ENCODE measurements at regions not wholly inside any gene's neighbourhood (a gene's known extent, or its start where the extent isn't known, plus 50 kb on each side); places are given as distances from the start of the nearest gene placed in this dataset.
A peak's percentile ranks its signal among the peaks of the same experiment; 100 is the strongest.

DNA sequence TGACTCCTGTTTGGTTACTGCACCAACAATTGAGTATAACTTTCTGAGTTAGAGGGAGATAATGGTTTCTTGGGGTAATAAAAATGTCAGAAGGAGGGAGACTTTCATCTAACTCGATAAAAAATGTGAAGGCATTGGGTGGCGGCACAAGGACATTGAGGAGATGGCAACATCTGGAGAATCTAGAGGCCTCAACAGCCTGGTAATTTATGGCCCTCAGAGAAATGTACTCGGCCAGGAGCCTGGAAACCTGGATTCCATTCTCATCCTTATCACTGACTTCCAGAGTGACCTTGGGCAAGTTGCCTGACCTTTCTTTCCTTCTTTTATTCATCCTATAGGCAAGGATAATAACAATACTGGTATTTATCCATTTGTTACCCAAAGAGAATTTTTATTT is 173.5 kb upstream of the MEX3C start:
- ATAC-seq (no peak), DNase-seq (no peak)
- Histone ChIP-seq H3K4me3 (no peak overlapping the region), H3K27ac (no peak overlapping the region), H3K27me3 (ENCODE audit: low read depth) (no peaks in the 10 kb centered on the region), H3K9me3 (peaks cover 4% of the 10 kb centered on the region), H3K36me3 (no peaks in the 10 kb centered on the region), H3K4me1 (no peaks in the 10 kb centered on the region)
- TF ChIP-seq, protein P1, sequence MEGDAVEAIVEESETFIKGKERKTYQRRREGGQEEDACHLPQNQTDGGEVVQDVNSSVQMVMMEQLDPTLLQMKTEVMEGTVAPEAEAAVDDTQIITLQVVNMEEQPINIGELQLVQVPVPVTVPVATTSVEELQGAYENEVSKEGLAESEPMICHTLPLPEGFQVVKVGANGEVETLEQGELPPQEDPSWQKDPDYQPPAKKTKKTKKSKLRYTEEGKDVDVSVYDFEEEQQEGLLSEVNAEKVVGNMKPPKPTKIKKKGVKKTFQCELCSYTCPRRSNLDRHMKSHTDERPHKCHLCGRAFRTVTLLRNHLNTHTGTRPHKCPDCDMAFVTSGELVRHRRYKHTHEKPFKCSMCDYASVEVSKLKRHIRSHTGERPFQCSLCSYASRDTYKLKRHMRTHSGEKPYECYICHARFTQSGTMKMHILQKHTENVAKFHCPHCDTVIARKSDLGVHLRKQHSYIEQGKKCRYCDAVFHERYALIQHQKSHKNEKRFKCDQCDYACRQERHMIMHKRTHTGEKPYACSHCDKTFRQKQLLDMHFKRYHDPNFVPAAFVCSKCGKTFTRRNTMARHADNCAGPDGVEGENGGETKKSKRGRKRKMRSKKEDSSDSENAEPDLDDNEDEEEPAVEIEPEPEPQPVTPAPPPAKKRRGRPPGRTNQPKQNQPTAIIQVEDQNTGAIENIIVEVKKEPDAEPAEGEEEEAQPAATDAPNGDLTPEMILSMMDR (IDR thresholded peaks at IDR 0.05) = no peak
- intact Hi-C loops (cut with DNase I) = no loop called here

DNA sequence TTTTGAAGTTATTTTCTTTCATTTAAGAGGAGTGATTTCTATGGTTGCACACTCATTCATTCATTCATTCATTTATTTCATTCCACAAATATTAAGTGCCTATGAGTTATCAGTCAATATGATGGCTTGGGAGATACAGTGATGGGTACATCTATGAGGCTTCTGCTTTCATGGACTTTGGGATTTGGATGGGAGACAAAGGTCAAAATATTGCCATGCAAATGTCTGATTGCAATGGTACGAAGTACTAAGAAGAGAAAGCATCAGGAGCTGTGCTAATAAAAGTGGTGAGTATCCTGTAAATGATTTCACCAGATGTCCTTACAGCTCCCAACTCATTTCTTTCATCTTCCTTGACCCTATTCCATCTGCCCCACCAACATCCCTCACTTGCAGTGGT is 174.4 kb upstream of the MEX3C start:
- intact Hi-C loops (cut with DNase I) = no loop called here
- H3K4me3 ChIP-seq = no peak overlapping the region
- H3K4me1 ChIP-seq = no peaks in the 10 kb centered on the region
- TF ChIP-seq, protein P1 (IDR thresholded peaks at IDR 0.05) = no peak
- H3K9me3 ChIP-seq = peaks cover 4% of the 10 kb centered on the region
- H3K36me3 ChIP-seq = no peaks in the 10 kb centered on the region
- no peaks in the 10 kb centered on the region for H3K27me3 ChIP-seq (ENCODE audit: low read depth)
- H3K27ac ChIP-seq = no peak overlapping the region
- ATAC-seq (no peak), DNase-seq (no peak)

DNA sequence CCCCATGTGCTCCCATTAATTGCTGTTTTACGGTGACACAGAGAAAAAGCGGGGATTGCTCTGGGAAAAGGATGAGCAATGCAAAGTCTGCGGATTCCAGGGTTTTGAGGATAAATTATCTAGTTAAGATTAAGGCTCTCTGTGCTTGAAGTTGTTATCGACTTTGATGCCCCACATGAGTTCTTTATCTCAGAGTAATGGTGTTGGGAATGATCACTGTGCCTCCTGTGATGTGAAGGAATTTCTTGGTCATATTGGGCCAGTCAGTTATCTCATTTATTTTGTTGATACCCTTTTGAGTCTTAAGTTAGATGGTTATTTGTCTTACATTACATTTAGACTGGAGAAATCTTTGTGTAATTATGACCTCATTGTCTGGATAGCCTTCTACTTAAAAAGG is 184.6 kb upstream of the MEX3C start:
- no peak overlapping the region for H3K27ac ChIP-seq
- no peaks in the 10 kb centered on the region for H3K27me3 ChIP-seq (ENCODE audit: low read depth)
- no peak for DNase-seq
- H3K36me3 ChIP-seq = no peaks in the 10 kb centered on the region
- H3K4me3 ChIP-seq = no peak overlapping the region
- TF ChIP-seq, protein P1 (IDR thresholded peaks at IDR 0.05) = no peak
- no peaks in the 10 kb centered on the region for H3K9me3 ChIP-seq
- no peak for ATAC-seq
- no peaks in the 10 kb centered on the region for H3K4me1 ChIP-seq
- intact Hi-C loops (cut with DNase I) = no loop called here

DNA sequence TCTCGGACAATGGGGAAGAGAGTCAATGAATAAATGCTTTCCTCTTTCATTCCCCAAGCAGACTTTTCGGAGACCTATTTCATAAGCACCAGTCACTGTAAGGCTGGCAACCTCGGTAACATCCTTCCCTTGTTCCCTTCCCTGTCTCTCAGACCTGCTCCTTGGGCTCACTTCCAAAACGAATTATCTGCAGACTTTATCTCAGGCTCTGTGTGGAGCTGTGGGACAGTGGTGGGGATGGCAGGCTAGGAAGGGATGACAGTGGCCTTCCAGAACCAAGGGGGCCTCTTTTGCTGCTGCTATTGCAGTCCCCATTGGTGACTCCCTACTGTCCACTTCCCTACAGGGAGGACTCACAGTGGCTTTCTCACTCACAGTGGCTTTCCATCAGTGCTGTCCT is 185.6 kb upstream of the MEX3C start:
- DNase-seq = no peak
- Histone ChIP-seq H3K9me3 (no peaks in the 10 kb centered on the region), H3K27me3 (ENCODE audit: low read depth) (no peaks in the 10 kb centered on the region), H3K27ac (no peak overlapping the region), H3K4me3 (no peak overlapping the region), H3K36me3 (no peaks in the 10 kb centered on the region), H3K4me1 (no peaks in the 10 kb centered on the region)
- TF ChIP-seq, protein P1 (IDR thresholded peaks at IDR 0.05) = no peak
- peak in 1 of 2 donors; percentile 34 for ATAC-seq
- intact Hi-C loops (cut with DNase I) = no loop called here

DNA sequence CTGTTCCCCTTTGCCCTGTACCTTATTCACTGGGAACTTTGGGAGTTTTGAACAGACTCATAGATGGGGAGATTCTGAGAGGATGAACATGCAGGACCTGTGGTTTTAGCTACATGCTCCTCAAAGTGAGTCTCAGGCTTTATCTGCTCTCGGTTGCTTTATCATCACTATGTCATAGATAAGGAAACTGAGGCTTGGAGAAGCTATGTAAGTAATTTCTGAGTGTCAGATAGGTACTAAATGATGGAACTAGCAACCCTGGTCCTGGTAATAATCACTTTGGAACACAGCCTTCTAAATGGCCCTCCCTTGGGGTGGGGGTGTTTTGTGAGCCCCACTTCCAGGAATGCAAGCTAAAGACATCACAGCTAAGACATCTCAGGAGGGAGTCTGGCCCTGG is 186.2 kb upstream of the MEX3C start:
- ATAC-seq (no peak), DNase-seq (no peak)
- no peak overlapping the region for H3K4me3 ChIP-seq
- no peaks in the 10 kb centered on the region for H3K4me1 ChIP-seq
- intact Hi-C loops (cut with DNase I) = no loop called here
- TF ChIP-seq, protein P1 (IDR thresholded peaks at IDR 0.05) = no peak
- no peaks in the 10 kb centered on the region for H3K9me3 ChIP-seq
- no peaks in the 10 kb centered on the region for H3K36me3 ChIP-seq
- H3K27ac ChIP-seq = no peak overlapping the region
- H3K27me3 ChIP-seq (ENCODE audit: low read depth) = no peaks in the 10 kb centered on the region

DNA sequence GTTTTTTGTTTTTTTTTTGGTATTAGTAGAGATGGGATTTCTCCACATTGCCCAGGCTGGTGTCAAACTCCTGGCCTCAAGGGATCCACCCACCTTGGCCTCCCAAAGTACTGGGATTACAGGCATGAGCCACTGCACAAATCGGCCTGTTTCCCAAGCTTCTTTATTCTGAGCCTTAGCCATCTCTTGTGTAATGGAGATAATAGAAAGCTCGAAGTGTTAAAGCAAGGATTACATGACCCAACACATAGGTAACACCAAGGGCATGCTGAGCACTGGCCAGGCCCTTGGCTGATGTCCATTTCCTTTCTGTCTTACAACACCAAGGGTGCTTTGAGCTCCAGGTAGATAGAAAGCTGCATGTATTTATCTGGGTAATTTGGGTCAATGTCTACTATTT is 187.8 kb upstream of the MEX3C start:
- DNase-seq (no peak), ATAC-seq (no peak)
- no peak overlapping the region for H3K27ac ChIP-seq
- no peaks in the 10 kb centered on the region for H3K36me3 ChIP-seq
- TF ChIP-seq, protein P1 (IDR thresholded peaks at IDR 0.05) = no peak
- H3K4me1 ChIP-seq = no peaks in the 10 kb centered on the region
- H3K9me3 ChIP-seq = no peaks in the 10 kb centered on the region
- H3K27me3 ChIP-seq (ENCODE audit: low read depth) = no peaks in the 10 kb centered on the region
- intact Hi-C loops (cut with DNase I) = no loop called here
- no peak overlapping the region for H3K4me3 ChIP-seq

All from lower lobe of right lung (tissue), 2 donors.